ENCODE measurements at regions not wholly inside any gene's neighbourhood (a gene's known extent, or its start where the extent isn't known, plus 50 kb on each side); places are given as distances from the start of the nearest gene placed in this dataset.
"Not testable (repeated sequence)": the region's sequence is repeated elsewhere in the genome, so short reads cannot be mapped to it uniquely, and the experiment has no call there.

DNA sequence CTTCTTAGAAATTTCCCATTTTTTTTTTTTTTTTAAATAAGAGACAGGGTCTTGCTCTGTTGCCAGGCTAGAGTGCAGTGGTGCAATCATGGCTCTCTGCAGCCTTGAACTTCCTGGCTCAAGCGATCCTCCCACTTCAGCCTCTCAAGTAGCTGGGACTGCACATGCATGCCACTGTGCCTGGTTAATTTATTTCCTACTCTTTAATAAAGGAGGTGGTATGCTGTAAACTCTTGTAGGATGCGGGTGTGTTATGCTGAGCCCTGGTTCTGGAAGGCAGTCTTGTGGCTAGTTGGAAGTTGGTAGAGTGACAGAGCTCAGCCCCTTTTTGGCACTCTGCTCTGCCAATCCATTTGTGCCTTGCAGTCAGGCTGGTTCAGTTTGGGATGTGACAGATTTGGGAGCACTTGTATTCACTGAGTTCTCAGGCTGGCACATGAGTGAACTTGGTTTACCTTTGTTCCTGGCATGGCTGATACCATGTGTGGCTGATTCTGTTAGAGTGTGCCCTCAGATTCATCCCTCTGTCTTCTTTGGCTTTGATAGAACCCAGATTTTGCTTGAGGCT is 58.3 kb downstream of the NPIPB11 start:
- TF ChIP-seq, protein P1, sequence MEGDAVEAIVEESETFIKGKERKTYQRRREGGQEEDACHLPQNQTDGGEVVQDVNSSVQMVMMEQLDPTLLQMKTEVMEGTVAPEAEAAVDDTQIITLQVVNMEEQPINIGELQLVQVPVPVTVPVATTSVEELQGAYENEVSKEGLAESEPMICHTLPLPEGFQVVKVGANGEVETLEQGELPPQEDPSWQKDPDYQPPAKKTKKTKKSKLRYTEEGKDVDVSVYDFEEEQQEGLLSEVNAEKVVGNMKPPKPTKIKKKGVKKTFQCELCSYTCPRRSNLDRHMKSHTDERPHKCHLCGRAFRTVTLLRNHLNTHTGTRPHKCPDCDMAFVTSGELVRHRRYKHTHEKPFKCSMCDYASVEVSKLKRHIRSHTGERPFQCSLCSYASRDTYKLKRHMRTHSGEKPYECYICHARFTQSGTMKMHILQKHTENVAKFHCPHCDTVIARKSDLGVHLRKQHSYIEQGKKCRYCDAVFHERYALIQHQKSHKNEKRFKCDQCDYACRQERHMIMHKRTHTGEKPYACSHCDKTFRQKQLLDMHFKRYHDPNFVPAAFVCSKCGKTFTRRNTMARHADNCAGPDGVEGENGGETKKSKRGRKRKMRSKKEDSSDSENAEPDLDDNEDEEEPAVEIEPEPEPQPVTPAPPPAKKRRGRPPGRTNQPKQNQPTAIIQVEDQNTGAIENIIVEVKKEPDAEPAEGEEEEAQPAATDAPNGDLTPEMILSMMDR (conservative IDR thresholded peaks at IDR 0.05; ENCODE audit: low read length) = not testable (repeated sequence)
- not testable (repeated sequence) for TF ChIP-seq EZH2phosphoT487 (IDR thresholded peaks at IDR 0.05; ENCODE audit: borderline replicate concordance)

Data from Loucy (cell line).